ENCODE measurements at regions not wholly inside any gene's neighbourhood (a gene's known extent, or its start where the extent isn't known, plus 50 kb on each side); places are given as distances from the start of the nearest gene placed in this dataset.

- H3K4me2 ChIP-seq (ENCODE audit: insufficient read depth, insufficient read length, low read length): no peak overlapping the region
- H2BK15ac ChIP-seq (ENCODE audit: low read depth, low read length): no peak overlapping the region
- no peak overlapping the region for H3K9ac ChIP-seq (ENCODE audit: extremely low read depth, insufficient read length, low read length)
- no peak overlapping the region for H2BK20ac ChIP-seq (ENCODE audit: low read depth, low read length, poor library complexity, severe bottlenecking)
- no peaks in the 10 kb centered on the region for H3K4me1 ChIP-seq (ENCODE audit: insufficient read depth, low read length)
- H3K79me2 ChIP-seq (ENCODE audit: insufficient read depth, low read length): no peaks in the 10 kb centered on the region
- H3K14ac ChIP-seq (ENCODE audit: insufficient read depth, low read length): no peak overlapping the region
- TF ChIP-seq CTCF (conservative IDR thresholded peaks at IDR 0.05): no peak
- H3K9me3 ChIP-seq (ENCODE audit: control insufficient read depth, low read depth, low read length): no peaks in the 10 kb centered on the region
- no peak overlapping the region for H3K18ac ChIP-seq (ENCODE audit: insufficient read length, low read depth, low read length)
- H3K27ac Mint-ChIP-seq: no peak overlapping the region
- H3K27me3 ChIP-seq (ENCODE audit: insufficient read depth, low read length): no peaks in the 10 kb centered on the region
- H3K27me3 Mint-ChIP-seq (ENCODE audit: low read depth): no peaks in the 10 kb centered on the region
- DNase-seq: no peak
- no peaks in the 10 kb centered on the region for H4K20me1 ChIP-seq (ENCODE audit: control insufficient read depth, insufficient read depth, insufficient read length)
- H3K23me2 ChIP-seq (ENCODE audit: insufficient read length, low read depth, low read length, poor library complexity, severe bottlenecking): no peaks in the 10 kb centered on the region
- H2AFZ ChIP-seq (ENCODE audit: low read length): no peak overlapping the region
- no peak overlapping the region for H3K4me3 Mint-ChIP-seq
- no peaks in the 10 kb centered on the region for H3K9me3 Mint-ChIP-seq
- no peaks in the 10 kb centered on the region for H3K4me1 Mint-ChIP-seq
- no peak overlapping the region for H4K8ac ChIP-seq (replicated peaks; ENCODE audit: insufficient read length, low read depth, low read length)
- H3K23ac ChIP-seq (ENCODE audit: insufficient read length, low read depth, low read length): no peak overlapping the region
- no peak overlapping the region for H3T11ph ChIP-seq (ENCODE audit: low read length)
- no peak overlapping the region for H2BK120ac ChIP-seq (ENCODE audit: low read depth, low read length, poor library complexity, severe bottlenecking)
- no peaks in the 10 kb centered on the region for H3K79me1 ChIP-seq (ENCODE audit: insufficient read depth, low read depth, low read length, poor library complexity, severe bottlenecking)
- no peak overlapping the region for H3K56ac ChIP-seq (ENCODE audit: insufficient read length, low read depth, low read length)
- no peak overlapping the region for H2BK5ac ChIP-seq (ENCODE audit: insufficient read length, low read length)
- no peak overlapping the region for H2AK5ac ChIP-seq (ENCODE audit: insufficient read length, low read length)
- no peak overlapping the region for H4K91ac ChIP-seq (ENCODE audit: insufficient read length, low read depth, low read length)
- H3K27ac ChIP-seq (ENCODE audit: insufficient read length, low read depth, low read length): no peak overlapping the region
- no peak overlapping the region for H4K5ac ChIP-seq (ENCODE audit: insufficient read length, low read depth, low read length)
- H3K36me3 Mint-ChIP-seq (ENCODE audit: insufficient read depth in 1 of 3, low read depth in 3 of 3): no peaks in the 10 kb centered on the region
- no CpG with 5 or more reads among the region's 3 CpGs for WGBS (ENCODE audit: extremely low coverage, insufficient read length, low lambda C conversion rate)
- H2BK12ac ChIP-seq (ENCODE audit: insufficient read length, low read depth, low read length): no peak overlapping the region
- no peak overlapping the region for H3K4ac ChIP-seq (ENCODE audit: low read depth, low read length)
Observed at GRCh38 chr2:18363348-18363747, 197.1 kb downstream of the RDH14 start.
